NCI-H2107 treated with DMSO at 0.1 percent for 48 hours (cell line): ENCODE measurements at regions not wholly inside any gene's neighbourhood (a gene's known extent, or its start where the extent isn't known, plus 50 kb on each side); places are given as distances from the start of the nearest gene placed in this dataset.
A peak's percentile ranks its signal among the peaks of the same experiment; 100 is the strongest.

ENCODE experiments used
- DNase-seq: peaks from one replicate; lab custom pipeline; 2025; ENCODE audit not compliant: unreplicated experiment; lab: John Stamatoyannopoulos, UW

DNA sequence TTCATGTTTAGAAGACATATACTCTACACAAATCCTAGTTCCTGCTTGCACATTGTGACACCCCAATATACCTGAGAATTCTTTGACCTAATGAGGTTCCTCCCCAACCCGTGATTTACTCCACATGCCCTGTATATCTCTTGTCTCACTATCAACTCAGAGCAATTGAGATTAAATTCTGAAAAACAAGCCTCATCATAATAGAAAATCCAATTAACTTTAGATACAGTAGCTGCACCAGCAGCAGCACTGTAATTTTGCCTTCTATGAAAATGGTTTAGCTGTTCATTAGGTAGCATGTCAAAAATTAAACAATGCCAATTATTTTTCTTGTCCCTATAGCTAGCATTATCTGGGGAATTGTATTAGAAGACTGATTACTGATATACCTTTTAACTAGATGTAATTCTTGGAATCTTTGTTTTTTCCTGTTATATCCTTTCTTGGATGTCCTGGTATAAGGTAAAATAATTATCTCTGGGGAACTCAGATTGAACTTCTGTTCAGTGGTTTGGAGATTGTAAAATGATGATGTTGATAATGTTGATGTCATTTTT is 218.9 kb upstream of the TANK start:
- DNase-seq, result no peak

DNA sequence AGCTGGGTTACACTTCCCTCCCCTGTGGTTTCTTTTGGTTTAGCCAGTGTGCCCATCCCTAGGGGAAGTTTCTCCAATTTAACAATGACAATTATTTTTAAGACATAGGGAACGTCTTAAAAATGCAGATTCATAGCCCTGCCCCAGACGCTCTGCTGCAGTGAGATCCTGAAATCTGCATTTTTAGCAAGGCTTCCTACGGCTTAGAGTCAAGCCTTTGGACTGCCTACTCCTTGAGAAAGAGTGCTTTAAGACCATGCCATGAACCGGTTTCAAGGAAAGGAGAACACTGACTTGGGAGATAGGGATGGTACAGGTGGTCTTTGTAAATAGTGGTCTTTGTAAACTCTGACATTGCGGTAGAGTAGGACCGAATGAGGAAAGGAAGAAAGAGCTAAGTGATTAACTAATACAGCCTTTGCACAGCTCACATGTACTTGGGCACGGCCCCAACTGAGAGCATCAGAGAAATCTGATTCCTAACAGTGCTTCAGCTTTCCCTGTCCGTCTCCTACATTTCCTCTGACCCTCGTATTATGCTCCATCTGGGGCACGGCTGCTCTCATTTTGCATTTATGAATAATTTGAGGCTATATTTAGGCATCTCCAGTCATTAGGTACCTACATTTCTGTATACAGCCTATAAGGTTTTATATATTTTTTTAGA is 217.6 kb upstream of the TANK start:
- no peak for DNase-seq

DNA sequence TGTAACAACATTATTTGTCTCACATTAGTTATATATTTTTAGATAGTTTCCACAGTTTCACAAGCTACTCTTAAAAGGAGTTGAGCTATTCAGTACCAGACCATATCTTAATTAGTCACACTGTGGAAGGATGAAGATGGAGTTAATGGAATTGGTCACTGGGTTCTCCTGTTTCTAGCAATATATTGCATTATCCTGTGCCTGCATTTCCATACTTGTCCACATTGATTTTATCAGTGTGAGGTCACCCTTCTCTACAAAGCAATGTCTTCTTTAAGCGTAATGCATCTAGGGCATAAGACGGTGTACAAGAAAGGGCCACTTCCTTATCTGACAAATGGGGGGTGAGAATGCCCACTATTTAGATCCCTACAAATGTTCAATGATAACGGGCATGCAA is 216.8 kb upstream of the TANK start:
- DNase-seq, result no peak

DNA sequence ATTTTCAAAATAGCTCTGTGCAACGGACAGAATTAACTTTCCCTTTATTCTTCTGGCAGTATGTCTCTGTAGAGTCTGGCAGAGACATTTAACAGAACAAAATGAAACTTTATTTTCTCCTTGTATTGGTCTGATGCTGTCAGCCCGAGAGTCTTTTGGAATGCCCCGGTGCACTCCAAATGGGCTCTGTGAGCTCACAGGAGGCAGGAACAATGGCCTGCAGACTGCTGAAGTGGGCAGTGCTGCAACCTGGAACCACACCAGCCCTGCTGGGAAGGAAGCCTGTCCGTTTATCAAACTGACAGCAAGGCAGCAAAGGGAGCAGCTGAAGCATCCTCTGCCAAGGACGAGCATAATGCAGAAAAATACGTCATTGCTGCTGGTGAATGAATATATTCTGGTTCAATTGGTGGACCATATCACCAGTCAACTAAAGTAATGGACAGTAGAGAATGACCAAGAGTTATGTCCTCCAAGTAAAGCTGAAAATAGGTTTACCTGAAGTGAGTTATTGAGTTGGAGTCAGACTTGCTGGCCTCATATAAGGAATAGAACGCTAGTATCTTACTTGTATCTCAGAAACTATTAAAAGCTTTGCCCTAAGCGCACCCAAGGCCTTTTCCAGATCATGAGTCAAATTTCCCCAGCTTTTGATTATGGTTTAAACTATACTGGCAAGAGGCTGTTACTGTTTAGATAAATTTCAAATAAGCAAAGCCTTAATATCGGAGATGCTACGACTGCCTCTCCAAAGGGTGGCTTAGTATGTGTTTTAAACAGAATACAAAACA is 207.6 kb upstream of the TANK start:
- no peak for DNase-seq

DNA sequence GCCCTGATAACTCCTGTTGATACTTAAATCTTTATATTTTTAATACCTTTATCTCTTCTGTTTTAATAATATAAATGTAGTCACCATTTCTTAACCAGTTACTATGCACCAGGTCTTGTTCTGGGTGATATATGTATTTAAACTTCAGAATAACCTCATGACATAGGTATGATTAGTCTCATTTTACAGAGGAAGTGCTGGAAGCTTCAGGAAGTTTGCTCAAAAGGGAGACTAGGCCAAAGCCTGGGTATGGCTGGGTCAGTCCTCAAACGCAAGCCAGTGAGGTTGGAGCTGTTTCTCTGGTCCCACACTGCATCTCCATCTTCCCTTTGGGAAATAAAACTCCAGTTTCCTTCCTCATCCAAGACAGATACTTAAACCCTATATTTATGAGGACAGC is 204.7 kb upstream of the TANK start:
- no peak for DNase-seq

DNA sequence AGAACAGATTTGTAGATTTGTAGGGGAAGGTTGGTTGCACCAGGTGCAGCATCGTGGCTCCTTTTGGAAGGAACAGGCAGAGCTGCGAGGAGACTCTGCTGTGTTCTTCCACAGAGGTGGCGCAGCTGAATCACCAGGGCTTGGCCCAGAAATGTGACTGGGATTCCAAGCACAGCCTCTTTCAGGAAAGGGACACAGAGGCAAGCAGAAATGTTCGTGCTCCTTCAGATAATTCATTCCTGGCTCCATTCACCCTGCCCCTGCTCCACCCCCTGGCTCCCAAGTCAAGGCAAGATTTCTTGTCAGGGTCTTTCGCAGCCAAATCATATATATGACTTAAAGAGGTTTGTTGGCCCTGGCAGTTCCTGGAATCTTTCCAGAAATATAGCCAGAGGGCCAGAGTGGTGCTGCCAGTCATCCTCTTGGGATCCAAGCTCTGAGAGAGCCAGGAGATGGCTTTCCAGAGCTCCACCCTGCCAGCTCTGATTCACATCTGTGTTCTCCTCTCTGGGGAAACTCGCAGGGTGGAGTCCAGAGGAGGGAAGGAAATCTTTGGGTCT is 203.9 kb upstream of the TANK start:
- no peak for DNase-seq

DNA sequence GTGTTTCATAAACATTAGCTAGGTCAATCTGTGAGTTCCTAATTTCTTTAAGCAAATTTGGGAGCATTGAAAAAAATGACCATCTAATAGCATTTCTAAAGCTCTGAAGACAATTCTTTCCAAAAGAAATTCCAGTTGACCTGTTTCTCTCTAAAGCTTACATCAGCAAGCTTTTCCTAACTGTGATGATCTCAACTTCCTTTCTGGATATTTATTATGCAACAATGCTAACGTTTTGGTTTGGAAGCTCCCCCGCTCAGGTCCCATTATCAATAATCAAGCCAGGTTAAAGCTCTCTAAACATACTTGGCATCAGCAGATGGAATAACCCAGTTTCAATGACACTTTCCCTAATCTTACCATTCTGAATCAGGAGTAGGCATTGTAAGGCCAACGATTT is 196.3 kb upstream of the TANK start:
- DNase-seq, result no peak

DNA sequence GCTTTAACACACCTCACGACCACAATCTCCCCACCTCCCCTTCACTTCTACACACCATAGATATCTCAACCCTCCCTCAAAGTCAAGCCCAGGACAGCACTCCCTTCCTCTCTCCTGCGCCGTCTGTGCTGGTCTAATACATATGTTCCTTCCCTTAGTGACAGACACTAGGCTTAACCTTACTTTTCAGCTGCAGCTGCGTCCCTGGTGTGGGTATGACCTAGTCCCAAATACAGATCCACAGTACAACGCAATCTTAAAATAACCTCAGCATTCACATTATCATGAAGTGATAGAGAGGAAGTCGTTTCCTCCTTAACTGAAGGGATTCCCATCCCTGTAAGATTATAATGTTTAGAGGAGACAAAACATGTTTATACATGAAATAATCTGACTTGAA is 192.7 kb upstream of the TANK start:
- DNase-seq, result no peak

DNA sequence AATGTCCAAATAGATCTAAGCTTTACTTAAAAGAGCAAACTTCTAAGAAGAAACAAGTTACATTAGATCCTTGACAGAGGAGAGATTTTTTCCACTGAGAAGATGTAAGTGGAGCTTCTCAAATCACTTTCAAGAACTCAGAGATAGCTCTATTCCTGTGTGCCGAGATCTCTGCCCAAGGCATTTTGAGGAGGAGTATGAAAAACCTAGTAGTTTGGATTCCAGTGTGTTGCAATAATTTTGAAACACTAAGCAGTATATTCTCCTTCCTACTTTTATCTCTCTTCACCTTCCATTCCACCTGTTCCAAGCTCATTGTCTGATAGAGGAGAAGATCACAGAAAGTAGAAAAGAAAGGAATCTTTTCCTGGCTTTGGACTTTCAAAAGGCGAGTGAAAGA is 192.0 kb upstream of the TANK start:
- DNase-seq, result no peak

DNA sequence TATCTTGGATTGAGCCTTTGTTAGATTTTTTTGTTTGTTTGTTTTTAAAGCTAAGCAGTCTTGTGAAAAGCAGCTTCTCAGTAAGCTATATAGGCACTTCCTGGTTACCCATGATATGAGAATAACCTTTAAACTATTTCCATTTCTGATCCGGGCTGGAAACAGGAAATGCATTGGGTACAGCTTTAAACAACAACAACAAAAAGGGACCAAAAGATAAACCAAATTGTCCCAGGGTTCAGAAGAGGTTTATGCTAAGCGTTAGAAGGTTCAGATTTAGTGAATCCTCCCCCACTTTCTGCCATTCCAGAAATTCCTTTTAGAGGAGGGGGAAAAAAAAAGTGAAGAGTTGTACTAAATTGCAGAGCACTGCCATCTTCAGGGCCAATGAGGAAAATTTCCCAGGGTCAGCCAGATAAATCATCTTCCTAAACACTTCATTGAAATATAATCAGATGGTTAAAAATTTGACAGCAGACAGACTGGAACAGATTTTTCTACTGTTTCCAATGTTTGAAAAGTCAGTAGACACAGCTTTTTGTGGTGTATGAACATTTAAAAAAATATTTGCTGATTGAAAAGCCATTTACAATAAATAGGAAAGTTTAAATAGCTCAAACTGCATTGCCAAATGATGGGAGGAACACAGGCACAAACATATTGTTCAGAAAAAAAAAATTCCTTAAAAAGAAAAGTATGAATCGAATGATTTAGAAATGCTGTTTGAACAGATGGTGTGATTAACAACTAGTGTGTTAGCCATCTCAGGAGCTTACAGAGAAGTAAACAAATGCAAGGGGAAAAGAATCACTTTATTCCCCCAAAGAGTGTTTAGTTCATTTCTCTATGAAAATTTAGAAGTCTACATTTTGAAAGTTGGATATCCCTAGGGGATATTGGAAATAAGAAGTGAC is 189.9 kb upstream of the TANK start:
- DNase-seq, result peak; percentile 27

DNA sequence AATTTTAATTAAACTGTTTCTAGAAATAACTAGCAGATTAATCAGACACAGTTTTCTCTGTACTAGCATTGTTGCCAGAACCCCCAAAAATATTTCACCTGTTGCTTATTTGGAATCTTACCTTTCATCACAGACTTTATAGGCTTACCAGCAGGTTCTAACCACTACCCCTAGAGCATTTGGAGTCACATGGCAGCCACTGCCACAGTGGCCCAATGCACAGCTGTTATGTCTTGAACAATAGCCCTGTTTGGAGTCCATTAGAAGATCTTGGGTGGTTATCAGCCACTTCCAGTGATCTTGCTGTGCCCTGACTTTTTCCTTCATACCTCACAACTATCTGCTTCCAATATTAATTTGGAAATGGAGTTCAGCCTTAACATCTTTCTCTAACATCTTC is 186.2 kb upstream of the TANK start:
- no peak for DNase-seq

DNA sequence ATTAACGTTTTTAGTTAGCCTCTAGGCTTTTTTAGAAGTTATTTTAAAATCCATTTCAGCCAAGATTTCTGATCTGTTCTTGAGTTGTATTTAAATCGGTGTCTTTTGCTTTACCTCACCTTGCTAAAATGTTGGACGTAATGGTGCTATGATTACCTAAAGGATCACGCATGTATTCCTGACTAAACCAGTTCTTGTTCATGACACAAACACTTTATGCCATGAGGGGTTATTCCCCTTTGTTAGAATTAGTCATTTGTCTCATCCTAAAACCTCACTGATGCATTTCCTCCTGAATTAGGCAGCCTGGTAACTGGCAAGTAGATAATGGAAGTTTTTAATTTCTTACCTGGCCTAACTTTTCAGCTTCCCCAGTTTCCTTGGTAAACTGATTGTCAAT is 185.4 kb upstream of the TANK start:
- no peak for DNase-seq

DNA sequence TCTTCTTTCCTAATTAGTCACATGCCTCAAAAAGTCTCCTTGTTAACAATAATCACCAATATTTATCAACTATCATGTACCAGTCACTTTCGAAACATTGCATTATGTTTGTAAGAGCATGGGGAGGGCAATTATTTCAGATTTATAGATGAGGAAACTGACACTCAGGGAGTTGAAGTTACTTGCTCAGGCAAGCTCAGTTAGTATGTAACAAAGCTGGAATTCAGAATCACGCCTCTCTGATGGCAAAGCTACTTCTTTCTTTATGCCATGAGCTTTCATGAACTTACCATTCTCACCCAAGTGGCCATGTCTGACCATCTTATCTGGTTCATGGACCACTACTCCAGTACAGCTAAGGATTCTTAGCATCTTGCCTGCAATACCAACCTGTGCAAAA is 183.4 kb upstream of the TANK start:
- DNase-seq, result no peak

DNA sequence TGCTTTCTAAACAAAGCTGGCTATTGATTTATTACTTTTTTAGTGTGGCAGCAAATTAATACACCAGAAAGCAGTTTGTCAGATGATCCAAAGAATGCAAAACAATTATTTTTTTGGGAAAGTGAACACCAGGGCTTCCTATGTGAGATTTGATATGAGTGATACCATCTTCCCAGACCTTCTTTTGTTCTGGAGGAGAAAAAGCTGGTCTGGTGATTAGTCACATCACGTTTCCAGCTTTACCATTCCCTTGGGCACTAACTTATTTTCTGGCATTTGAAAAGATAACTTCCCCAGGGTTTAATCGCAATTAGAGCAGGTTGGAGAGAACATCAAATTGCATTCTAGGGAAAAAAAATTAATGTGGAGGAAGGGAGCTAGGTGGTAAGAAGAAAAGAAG is 182.9 kb upstream of the TANK start:
- DNase-seq, result no peak

DNA sequence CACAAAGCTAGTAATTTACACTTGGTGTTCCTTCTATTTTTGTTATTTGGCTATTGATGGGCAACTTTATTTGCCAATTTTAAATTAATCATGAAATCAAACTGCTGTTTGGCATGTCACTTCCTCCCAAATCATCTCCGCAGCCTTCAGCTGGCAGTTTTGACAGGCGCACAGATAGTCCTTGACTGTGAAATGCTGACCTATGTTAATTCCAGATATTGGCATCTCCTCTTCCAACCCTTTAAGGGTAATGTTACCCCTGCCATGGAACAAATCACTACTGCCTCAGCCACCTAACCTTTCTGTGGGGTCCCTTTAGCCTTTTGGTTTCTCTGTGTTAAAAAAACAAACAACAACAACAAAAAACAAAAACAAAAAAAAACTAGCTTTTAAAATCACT is 182.4 kb upstream of the TANK start:
- DNase-seq, result no peak

DNA sequence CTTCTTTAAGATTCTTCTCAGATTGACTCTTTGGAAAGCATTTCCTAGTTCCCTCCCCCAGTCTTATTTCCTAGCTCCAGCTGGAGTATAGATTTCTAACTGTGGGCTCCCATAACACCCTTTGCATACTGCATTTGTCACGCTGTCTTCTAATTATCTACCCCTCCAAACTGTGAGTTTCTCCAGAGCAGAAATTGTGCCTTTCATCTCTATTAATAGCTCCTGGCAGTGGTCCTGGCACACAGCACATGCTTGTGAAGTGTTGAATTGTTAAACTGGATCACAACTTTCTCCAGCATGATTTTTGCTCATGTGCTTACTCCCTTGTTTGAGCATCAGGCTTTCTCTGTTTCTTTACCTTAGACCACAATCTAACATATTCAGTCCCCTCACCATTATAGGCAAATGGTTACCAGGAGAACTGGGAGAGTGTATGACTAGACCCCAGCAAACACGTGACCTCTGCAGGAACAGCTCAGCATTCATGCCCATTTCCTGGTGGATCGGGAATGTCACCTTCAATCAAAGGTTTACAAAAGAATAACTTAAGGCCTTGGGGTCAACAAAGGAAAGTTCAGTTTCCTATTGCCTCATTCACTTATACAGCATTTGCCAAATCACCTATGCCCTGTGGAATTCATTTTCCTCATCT is 175.7 kb upstream of the TANK start:
- DNase-seq, result no peak

DNA sequence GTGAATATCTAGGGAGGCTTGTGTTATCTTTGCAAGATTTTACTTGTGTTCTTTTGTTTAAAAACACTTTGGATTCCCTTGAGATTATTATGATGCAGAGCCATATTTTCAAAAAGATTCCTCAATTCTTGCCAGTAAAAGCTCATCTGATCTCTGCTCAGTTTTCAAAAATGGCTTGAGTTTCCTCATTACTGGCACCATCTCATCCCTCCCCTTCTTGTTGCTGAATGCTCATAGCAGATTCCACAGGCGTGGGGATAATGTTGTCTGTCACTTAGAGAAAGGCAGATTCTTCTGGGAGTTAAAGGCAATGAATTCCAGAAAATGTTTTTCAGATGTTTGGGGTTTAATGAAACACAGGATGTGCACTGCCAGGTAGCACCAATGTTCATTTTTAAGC is 170.4 kb upstream of the TANK start:
- DNase-seq, result no peak

DNA sequence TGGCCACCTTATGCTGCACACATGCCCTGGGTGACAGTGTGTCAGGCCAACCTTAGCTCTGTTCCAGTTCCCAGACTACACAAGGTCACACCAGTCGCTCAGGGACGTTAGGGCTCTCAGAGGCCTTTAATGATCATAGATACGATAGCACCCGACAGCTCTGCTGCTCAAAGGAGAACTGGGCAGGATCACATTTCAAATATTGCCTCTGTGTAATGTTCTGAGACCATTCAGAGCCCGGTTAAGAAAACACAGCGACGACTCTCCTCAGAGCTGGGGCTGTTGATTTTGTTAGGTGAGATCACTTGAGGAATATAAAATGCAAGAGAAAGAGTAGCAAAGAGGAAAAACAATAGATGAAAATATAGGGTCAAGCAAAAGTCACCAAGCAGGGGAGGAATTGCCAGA is 166.6 kb upstream of the TANK start:
- peak; percentile 22 for DNase-seq

DNA sequence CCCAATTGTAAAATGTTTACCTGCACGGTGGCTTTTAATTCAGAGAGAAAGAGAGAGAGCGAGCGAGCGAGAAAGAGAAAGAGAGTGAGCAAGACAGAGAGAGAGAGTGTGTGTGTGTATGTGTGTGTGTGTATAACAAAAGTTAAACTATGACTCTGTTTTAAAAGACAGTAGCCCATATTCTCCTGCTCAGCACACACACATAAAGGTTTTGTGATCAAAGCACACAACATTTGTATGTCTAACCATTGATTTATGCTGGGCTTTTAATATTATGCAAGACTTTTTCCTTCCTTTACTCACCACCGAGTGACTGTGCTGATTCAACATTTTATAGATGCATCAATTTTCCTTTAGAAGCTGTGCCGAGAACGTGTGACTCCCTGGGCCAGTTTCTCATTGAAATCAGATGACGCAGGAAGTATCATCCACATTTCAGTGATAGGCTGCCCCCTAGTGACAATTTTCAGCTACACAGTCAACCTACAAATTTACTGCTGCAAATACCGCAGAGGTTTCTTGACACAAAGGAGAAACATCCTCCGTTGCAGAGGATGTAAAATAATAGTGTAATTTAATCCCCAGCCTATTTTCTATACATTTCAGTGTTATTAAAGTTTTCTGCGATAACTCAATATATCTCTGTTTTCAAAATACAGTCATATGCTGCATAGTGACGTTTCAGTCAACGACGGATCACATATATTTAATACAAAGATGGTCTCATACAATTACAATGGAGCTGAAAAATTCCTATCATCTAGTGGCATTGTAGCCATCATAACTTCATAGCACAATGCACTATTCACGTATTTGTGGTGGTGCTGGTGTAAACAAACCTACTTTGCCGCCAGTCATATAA is 165.9 kb upstream of the TANK start:
- DNase-seq, result peak; percentile 57

DNA sequence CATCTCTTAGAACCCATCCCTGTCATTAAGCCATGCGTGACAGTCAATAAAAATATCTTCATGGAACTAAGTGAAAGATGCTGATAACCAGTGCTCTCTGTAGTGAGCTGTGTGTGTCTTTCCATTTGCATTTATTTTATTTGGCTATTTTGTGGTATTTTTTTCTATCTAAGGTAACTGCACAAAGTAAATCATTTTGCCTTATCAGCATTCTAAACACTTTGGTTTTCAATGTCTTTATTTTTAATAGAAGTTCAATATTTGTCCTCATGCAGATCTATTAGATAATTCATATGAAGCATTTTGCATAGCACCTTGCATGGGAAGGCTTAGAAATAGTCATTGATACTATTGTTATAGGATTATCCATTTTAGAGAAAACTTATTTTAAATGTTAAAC is 163.6 kb upstream of the TANK start:
- DNase-seq, result no peak
